Stimulated activated naive CD8-positive, alpha-beta T cell treated with anti-CD3 and anti-CD28 coated beads, Interleukin-15, Interleukin-2, amounts not matched to agents 100 ng/mL and 50 ng/mL, for 24 hours (primary cell): ENCODE measurements at regions not wholly inside any gene's neighbourhood (a gene's known extent, or its start where the extent isn't known, plus 50 kb on each side); places are given as distances from the start of the nearest gene placed in this dataset.
"Not testable (repeated sequence)": the region's sequence is repeated elsewhere in the genome, so short reads cannot be mapped to it uniquely, and the experiment has no call there.

Experiments used
- H3K27ac Mint-ChIP-seq: one replicate; pipeline ENCODE4 v1.8.0; 2021; ENCODE audit warnings: mild to moderate bottlenecking, mixed read lengths
- H3K27me3 Mint-ChIP-seq: one replicate; pipeline ENCODE4 v1.8.0; 2021; ENCODE audit warnings: mixed read lengths
- H3K36me3 Mint-ChIP-seq: one replicate; pipeline ENCODE4 v1.8.0; 2021; ENCODE audit warnings: low read depth, mixed read lengths
- H3K4me1 Mint-ChIP-seq: one replicate; pipeline ENCODE4 v1.8.0; 2021; ENCODE audit warnings: low read depth, mixed read lengths
- H3K4me3 Mint-ChIP-seq: one replicate; pipeline ENCODE4 v1.8.0; 2021; ENCODE audit warnings: mild to moderate bottlenecking, mixed read lengths
- H3K9me3 Mint-ChIP-seq: one replicate; pipeline ENCODE4 v1.8.0; 2021; ENCODE audit warnings: mixed read lengths

- no peaks in the 10 kb centered on the region for H3K36me3 Mint-ChIP-seq
- no peaks in the 10 kb centered on the region for H3K9me3 Mint-ChIP-seq
- H3K27me3 Mint-ChIP-seq, result no peaks in the 10 kb centered on the region
- peak overlapping the region; percentile 50 for H3K4me3 Mint-ChIP-seq
- H3K4me1 Mint-ChIP-seq, result peaks cover 100% of the 10 kb centered on the region
- H3K27ac Mint-ChIP-seq, result peak overlapping the region; percentile 89
These were observed 123.5 kb downstream of the MAP3K7 start for GRCh38 chr6:90463359-90463758.

GRCh38 chr6:90462102-90462501 is 124.8 kb downstream of the MAP3K7 start:
- peaks cover 100% of the 10 kb centered on the region for H3K4me1 Mint-ChIP-seq
- H3K27ac Mint-ChIP-seq, result no peak overlapping the region

GRCh38 chr6:90461383-90461782 is 125.5 kb downstream of the MAP3K7 start:
- Mint-ChIP-seq H3K4me1 (peaks cover 100% of the 10 kb centered on the region), H3K36me3 (no peaks in the 10 kb centered on the region), H3K4me3 (no peak overlapping the region), H3K27me3 (no peaks in the 10 kb centered on the region), H3K9me3 (no peaks in the 10 kb centered on the region), H3K27ac (peak overlapping the region; percentile 66)

More at GRCh38 chr6:90462102-90462501, 124.8 kb downstream of the MAP3K7 start:
- no peaks in the 10 kb centered on the region for H3K27me3 Mint-ChIP-seq
- H3K9me3 Mint-ChIP-seq, result no peaks in the 10 kb centered on the region
- H3K36me3 Mint-ChIP-seq, result no peaks in the 10 kb centered on the region
- no peak overlapping the region for H3K4me3 Mint-ChIP-seq

GRCh38 chr6:90460051-90460450 is 126.8 kb downstream of the MAP3K7 start:
- Mint-ChIP-seq H3K9me3 (no peaks in the 10 kb centered on the region), H3K4me3 (peak overlapping the region; percentile 69), H3K27me3 (no peaks in the 10 kb centered on the region), H3K36me3 (no peaks in the 10 kb centered on the region), H3K4me1 (peaks cover 96% of the 10 kb centered on the region), H3K27ac (peak overlapping the region; percentile 96)

- H3K36me3 Mint-ChIP-seq, result no peaks in the 10 kb centered on the region
- no peaks in the 10 kb centered on the region for H3K27me3 Mint-ChIP-seq
- peak overlapping the region; percentile 96 for H3K27ac Mint-ChIP-seq
- H3K4me1 Mint-ChIP-seq, result peaks cover 96% of the 10 kb centered on the region
- H3K9me3 Mint-ChIP-seq, result no peaks in the 10 kb centered on the region
- H3K4me3 Mint-ChIP-seq, result peak overlapping the region; percentile 62
These were observed 127.6 kb downstream of the MAP3K7 start for GRCh38 chr6:90459225-90459758.

- peaks cover 90% of the 10 kb centered on the region for H3K4me1 Mint-ChIP-seq
- no peaks in the 10 kb centered on the region for H3K27me3 Mint-ChIP-seq
- H3K4me3 Mint-ChIP-seq, result peak overlapping the region; percentile 62
- no peaks in the 10 kb centered on the region for H3K9me3 Mint-ChIP-seq
- H3K36me3 Mint-ChIP-seq, result no peaks in the 10 kb centered on the region
- H3K27ac Mint-ChIP-seq, result peak overlapping the region; percentile 96
These were observed 128.3 kb downstream of the MAP3K7 start for GRCh38 chr6:90458353-90459224.

- H3K4me3 Mint-ChIP-seq, result peak overlapping the region; percentile 62
- H3K36me3 Mint-ChIP-seq, result no peaks in the 10 kb centered on the region
- peak overlapping the region; percentile 96 for H3K27ac Mint-ChIP-seq
- H3K4me1 Mint-ChIP-seq, result peaks cover 83% of the 10 kb centered on the region
- no peaks in the 10 kb centered on the region for H3K9me3 Mint-ChIP-seq
- no peaks in the 10 kb centered on the region for H3K27me3 Mint-ChIP-seq
These were observed 129.0 kb downstream of the MAP3K7 start for GRCh38 chr6:90457867-90458259.

- Mint-ChIP-seq H3K4me3 (peak overlapping the region; percentile 62), H3K27ac (peak overlapping the region; percentile 96)
- not testable (repeated sequence) for H3K36me3 Mint-ChIP-seq
These were observed 129.6 kb downstream of the MAP3K7 start for GRCh38 chr6:90456997-90457866.

GRCh38 chr6:90456001-90456400 is 130.9 kb downstream of the MAP3K7 start:
- peak overlapping the region; percentile 22 for H3K27ac Mint-ChIP-seq
- peaks cover 68% of the 10 kb centered on the region for H3K4me1 Mint-ChIP-seq
- peaks cover 3% of the 10 kb centered on the region for H3K9me3 Mint-ChIP-seq
- H3K4me3 Mint-ChIP-seq, result no peak overlapping the region
- H3K36me3 Mint-ChIP-seq, result peaks cover 5% of the 10 kb centered on the region
- no peaks in the 10 kb centered on the region for H3K27me3 Mint-ChIP-seq

More at GRCh38 chr6:90456997-90457866, 129.6 kb downstream of the MAP3K7 start:
- not testable (repeated sequence) for H3K9me3 Mint-ChIP-seq, H3K27me3 Mint-ChIP-seq
- peaks cover 77% of the 10 kb centered on the region for H3K4me1 Mint-ChIP-seq

- Mint-ChIP-seq H3K4me3 (no peak overlapping the region), H3K9me3 (peaks cover 3% of the 10 kb centered on the region), H3K4me1 (peaks cover 58% of the 10 kb centered on the region), H3K27ac (no peak overlapping the region), H3K36me3 (peaks cover 5% of the 10 kb centered on the region), H3K27me3 (no peaks in the 10 kb centered on the region)
These were observed 131.9 kb downstream of the MAP3K7 start for GRCh38 chr6:90454836-90455427.

GRCh38 chr6:90450268-90450953 is 136.5 kb downstream of the MAP3K7 start:
- Mint-ChIP-seq H3K27ac (no peak overlapping the region), H3K27me3 (no peaks in the 10 kb centered on the region), H3K4me1 (peaks cover 35% of the 10 kb centered on the region), H3K4me3 (no peak overlapping the region), H3K36me3 (peaks cover 5% of the 10 kb centered on the region), H3K9me3 (peaks cover 3% of the 10 kb centered on the region)

GRCh38 chr6:90449311-90449710 is 137.6 kb downstream of the MAP3K7 start:
- Mint-ChIP-seq H3K36me3 (peaks cover 5% of the 10 kb centered on the region), H3K27me3 (no peaks in the 10 kb centered on the region), H3K27ac (no peak overlapping the region), H3K4me1 (peaks cover 37% of the 10 kb centered on the region), H3K4me3 (no peak overlapping the region), H3K9me3 (peaks cover 3% of the 10 kb centered on the region)

- H3K4me1 Mint-ChIP-seq, result peaks cover 41% of the 10 kb centered on the region
- H3K27ac Mint-ChIP-seq, result no peak overlapping the region
- H3K9me3 Mint-ChIP-seq, result peaks cover 3% of the 10 kb centered on the region
- no peak overlapping the region for H3K4me3 Mint-ChIP-seq
- H3K36me3 Mint-ChIP-seq, result peaks cover 5% of the 10 kb centered on the region
- no peaks in the 10 kb centered on the region for H3K27me3 Mint-ChIP-seq
These were observed 138.0 kb downstream of the MAP3K7 start for GRCh38 chr6:90448836-90449235.

- Mint-ChIP-seq H3K4me1 (peaks cover 45% of the 10 kb centered on the region), H3K27me3 (no peaks in the 10 kb centered on the region), H3K4me3 (no peak overlapping the region), H3K36me3 (no peaks in the 10 kb centered on the region), H3K27ac (peak overlapping the region; percentile 98), H3K9me3 (no peaks in the 10 kb centered on the region)
These were observed 140.7 kb downstream of the MAP3K7 start for GRCh38 chr6:90446164-90446563.
